HG02642 (cell line): ENCODE measurements at regions not wholly inside any gene's neighbourhood (a gene's known extent, or its start where the extent isn't known, plus 50 kb on each side); places are given as distances from the start of the nearest gene placed in this dataset.
"Not testable (repeated sequence)": the region's sequence is repeated elsewhere in the genome, so short reads cannot be mapped to it uniquely, and the experiment has no call there.

Experiments used
- ATAC-seq: cut with Tn5 transposase; IDR thresholded peaks from one replicate; pipeline ENCODE4 v1.9.1; 2021; ENCODE audit warnings: mild to moderate bottlenecking; ENCODE audit not compliant: unreplicated experiment, poor library complexity

GRCh38 chr2:76194031-76194775 is 483.5 kb upstream of the GCFC2 start:
- no peak for ATAC-seq

GRCh38 chr2:76193089-76193488 is 482.4 kb upstream of the GCFC2 start:
- no peak for ATAC-seq

- ATAC-seq, result no peak
Observed at GRCh38 chr2:76188334-76189008, 477.8 kb upstream of the GCFC2 start.

- ATAC-seq, result no peak
Observed at GRCh38 chr2:76187415-76187814, 476.7 kb upstream of the GCFC2 start.

GRCh38 chr2:76180676-76181075 is 470.0 kb upstream of the GCFC2 start:
- no peak for ATAC-seq

GRCh38 chr2:76178610-76179009 is 467.9 kb upstream of the GCFC2 start:
- ATAC-seq, result no peak

- ATAC-seq, result no peak
Observed at GRCh38 chr2:76175295-76175694, 464.6 kb upstream of the GCFC2 start.

GRCh38 chr2:76174505-76174904 is 463.8 kb upstream of the GCFC2 start:
- ATAC-seq, result no peak

- not testable (repeated sequence) for ATAC-seq
Observed at GRCh38 chr2:76173206-76173605, 462.5 kb upstream of the GCFC2 start.

GRCh38 chr2:76172154-76172595 is 461.5 kb upstream of the GCFC2 start:
- not testable (repeated sequence) for ATAC-seq

- ATAC-seq, result no peak
Observed at GRCh38 chr2:76170856-76171255, 460.1 kb upstream of the GCFC2 start.

- ATAC-seq, result no peak
Observed at GRCh38 chr2:76170009-76170384, 459.3 kb upstream of the GCFC2 start.

GRCh38 chr2:76169276-76170008 is 458.7 kb upstream of the GCFC2 start:
- no peak for ATAC-seq

- no peak for ATAC-seq
Observed at GRCh38 chr2:76163860-76164259, 453.1 kb upstream of the GCFC2 start.

- no peak for ATAC-seq
Observed at GRCh38 chr2:76160670-76161069, 450.0 kb upstream of the GCFC2 start.

GRCh38 chr2:76159042-76159648 is 448.4 kb upstream of the GCFC2 start:
- no peak for ATAC-seq

- ATAC-seq, result no peak
Observed at GRCh38 chr2:76157531-76157930, 446.8 kb upstream of the GCFC2 start.

GRCh38 chr2:76154981-76155380 is 444.3 kb upstream of the GCFC2 start:
- ATAC-seq, result no peak

GRCh38 chr2:76149846-76150245 is 439.1 kb upstream of the GCFC2 start:
- no peak for ATAC-seq

- ATAC-seq, result not testable (repeated sequence)
Observed at GRCh38 chr2:76139303-76139702, 428.6 kb upstream of the GCFC2 start.

GRCh38 chr2:76128622-76129021 is 417.9 kb upstream of the GCFC2 start:
- no peak for ATAC-seq
